ENCODE measurements at regions not wholly inside any gene's neighbourhood (a gene's known extent, or its start where the extent isn't known, plus 50 kb on each side); places are given as distances from the start of the nearest gene placed in this dataset.
"Not testable (repeated sequence)": the region's sequence is repeated elsewhere in the genome, so short reads cannot be mapped to it uniquely, and the experiment has no call there.

DNA sequence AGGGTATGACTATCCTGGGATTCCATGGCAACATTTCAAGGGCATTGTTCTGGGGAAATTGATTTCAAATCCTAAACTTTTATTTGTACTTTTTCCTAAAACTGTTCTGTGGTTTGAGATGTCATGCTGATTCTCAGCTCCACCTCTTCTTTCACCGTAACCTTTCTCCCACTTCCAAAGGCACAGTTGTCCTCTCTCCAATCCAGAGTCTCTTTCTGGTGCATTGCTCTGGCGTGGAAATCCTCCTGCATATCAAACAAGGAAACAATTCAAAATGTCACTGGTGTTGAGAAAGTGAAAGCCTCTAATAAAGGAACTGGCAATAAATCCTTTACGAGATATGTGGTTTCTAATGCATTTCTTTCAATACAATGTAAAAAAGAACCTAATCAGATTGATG lies 155.1 kb upstream of the CDH2 start:
- DNase-seq: no peak

DNA sequence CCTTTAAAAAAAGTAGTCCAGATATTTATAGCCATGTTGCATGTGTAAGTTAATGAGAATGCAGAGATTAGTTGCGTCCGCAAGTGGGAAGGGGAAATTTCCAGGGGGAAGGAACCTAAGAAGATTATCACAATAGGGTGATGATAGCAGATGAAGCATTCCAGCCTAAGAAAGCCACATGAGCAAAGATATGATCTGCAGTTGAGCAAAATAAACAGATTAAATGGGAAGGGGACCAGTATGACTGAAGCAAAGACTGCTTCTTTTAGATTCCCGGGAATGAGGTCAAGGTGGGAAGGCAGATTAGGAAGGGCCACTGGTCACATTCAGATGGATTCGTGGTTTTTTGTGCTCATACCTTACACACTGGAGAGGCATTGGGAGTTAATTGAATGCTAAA lies 154.6 kb upstream of the CDH2 start:
- no peak for DNase-seq

DNA sequence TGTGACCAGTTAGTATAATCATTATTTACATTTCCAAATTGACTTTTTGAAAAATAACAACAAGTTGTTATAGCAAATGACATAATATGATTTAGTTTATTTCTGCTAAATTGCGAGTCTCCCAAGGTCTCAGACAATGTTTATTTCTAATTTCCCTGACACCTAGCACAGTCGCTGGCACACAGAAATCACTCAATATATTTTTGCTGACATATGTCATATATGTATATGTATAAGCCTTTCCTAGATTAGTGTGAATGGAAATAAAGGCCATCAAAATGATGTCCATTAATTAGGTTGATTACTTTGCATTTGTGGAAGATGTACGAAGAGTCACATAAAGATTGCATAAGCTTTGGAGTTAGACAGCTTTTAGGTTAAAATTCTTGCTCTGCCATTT lies 136.7 kb upstream of the CDH2 start:
- no peak for DNase-seq

DNA sequence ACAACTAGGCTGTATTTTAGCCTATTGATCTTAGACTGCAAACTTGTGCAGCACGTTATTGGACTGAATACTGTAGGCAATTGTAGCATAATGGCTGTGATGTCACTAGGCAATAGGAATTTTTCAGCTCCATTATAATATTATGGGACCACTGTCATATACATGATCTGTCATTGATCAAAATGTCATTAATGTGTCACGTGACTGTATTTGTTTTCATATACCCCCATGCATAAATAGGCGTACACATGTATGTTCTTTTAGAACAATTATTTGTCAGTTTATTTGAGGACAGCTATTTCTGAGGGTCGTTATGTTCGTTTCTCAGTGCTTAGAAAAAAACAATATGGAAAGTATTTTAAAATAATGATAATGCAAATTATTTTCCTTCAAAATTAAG lies 111.9 kb upstream of the CDH2 start:
- no peak for DNase-seq

DNA sequence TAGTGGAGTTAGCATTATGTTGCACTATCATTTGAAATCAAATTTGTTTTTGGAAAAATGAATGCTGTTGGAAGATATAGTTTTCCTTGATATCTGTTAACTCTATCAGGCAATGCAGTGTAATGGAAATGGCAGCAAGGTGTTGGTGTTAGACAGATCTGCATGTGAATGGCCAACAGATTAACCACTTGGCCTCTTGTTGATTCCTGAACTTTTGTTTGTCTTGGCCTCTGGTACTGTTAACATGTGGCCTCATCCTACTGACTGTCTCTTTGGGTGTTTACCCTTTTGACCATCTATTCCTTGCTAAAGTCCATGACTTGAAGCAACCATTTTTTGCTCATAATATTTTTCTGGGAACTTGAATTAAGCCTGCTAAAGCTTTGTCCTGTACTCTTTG lies 110.2 kb upstream of the CDH2 start:
- DNase-seq: no peak

DNA sequence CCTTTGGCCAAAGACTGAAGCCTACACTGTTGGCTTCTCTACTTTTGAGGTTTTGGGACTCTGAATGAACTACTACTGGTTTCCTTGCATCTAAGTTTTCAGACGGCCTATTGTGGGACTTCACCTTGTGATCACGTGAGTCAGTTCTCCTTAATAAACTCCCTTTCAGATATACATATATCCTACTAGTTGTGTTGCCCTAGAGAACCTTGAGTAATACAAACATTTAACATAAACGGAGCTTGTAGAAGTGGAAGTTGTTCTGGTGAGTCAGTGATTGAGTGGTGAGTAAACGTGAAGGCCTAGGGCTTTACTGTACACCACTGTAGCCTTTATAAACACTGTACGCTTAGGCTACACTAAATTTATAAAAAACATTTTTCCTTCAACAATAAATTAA lies 107.2 kb upstream of the CDH2 start:
- DNase-seq: peak; percentile 24

DNA sequence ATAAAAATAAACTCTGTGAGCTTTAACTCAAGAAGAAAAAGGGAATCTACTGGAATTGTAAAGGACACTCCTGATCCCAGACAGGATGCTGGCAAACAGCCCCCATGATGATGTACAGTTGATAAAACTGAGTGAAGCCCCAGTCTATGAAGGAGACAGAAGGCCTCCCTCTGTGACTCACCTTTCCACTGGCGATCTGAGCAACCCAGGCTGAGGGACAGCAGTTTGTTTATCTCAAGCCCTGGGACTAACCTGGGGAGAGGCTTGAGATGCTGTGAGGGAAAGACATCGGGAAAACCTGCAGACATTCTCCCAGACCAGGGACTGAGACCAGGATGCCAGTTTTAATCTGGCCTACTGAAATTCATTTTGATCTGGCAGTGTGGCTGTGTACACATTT lies 104.5 kb upstream of the CDH2 start:
- DNase-seq: no peak

DNA sequence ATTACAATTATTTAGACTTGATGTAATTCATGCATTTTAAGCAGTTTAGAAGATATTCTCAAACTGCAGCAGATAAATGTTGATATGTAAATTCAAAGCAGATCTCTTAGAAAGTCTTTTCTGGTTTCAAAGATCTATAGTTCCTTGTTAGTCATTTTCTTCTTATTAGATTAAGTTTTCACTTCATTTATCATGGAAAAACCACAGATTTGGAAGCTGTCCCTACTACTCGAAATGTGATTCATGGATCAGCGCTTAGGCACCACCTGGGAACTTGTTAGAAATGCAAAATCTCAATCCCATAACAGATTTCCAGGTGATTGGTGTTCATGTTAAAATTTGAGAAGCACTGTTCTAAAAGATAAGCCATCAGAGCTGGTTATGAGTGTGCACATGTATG lies 92.8 kb upstream of the CDH2 start:
- peak; percentile 44 for DNase-seq

DNA sequence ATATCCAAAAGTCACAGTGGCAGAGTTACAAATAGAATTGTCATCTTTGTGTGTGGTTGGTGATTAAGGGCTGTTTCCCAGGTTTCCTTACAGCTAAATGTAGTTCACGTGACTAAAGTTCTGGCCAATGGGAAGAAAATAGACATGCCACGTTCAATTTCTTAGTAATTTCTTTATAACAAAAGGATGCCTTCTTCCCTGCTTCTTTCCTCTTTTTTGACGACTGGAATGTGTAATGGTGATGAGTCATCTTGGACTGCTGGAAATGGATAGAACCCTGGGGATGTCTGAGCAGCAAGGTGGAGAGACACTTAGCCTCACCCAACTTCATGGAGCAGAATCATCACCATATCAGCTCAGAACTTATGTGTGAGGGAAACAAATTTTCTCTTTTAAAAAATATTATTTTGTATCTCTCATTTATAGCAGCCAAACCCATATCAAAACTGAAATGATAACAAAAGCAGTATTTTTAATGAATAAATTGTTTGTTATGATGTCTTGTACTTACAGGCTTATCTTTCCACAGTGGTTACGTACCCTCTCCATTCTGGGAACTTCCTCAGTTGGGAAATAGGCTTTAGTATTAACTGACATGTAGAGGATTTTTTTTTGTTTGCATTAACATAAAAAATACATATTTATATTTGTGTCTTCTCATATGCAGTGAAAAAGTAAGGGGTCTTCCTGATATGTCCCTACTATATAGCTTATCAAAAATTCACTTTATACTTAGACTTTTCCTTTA lies 91.1 kb upstream of the CDH2 start:
- DNase-seq: peak; percentile 72

DNA sequence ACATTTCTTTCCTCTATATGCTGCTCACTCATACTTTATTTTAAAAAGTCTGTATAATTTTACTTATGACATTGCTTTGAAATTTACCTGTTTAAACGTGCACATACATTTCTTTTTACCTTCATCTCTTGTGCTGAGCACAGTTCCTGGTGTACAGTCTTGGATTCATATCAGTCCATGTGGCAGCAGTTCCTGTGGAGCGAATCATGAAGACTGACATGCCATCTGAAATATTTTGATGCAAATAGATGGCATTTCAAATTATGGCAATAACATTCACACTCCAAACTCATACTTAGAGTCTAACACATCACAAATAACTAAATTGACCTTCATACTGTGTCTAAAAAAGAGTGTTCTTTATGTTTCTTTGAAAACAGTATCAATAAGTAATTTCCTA lies 90.3 kb upstream of the CDH2 start:
- DNase-seq: peak; percentile 26

DNA sequence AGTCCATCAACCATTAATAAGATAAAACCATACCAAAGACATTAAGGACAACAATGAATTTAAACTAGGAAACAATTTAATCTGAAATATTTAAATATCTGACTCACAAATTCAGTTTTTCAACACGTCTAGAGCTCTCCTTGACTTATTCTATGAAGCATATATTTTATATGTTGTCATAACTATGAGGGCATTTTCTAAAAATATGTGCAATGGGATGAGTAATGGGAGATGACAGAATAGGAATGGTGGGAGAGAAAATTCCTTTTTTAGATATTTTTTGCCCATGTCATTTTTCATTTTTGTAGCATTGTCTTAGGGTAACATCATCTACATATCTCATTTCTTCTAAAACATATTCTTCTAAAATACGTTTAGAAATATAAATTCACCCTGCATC lies 79.2 kb upstream of the CDH2 start:
- peak; percentile 50 for DNase-seq

DNA sequence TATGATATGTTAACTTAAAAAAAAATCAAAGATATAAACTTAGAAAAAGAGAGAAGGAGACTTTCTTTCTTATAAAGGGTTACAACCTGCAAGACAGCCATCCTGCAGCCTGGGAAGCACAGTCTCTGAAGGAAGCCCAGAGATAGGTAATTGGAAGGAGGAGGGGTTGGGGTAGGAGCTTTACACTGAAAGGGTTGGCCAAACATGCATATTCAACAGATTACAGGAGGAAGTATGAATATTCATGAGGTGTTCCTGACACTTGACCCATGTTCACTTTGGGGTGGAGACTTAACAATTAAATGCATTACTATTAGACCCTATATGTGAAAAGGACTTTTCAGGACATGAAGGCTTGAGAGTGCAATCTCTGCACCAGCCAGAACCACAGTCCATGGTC lies 71.7 kb upstream of the CDH2 start:
- DNase-seq: no peak

DNA sequence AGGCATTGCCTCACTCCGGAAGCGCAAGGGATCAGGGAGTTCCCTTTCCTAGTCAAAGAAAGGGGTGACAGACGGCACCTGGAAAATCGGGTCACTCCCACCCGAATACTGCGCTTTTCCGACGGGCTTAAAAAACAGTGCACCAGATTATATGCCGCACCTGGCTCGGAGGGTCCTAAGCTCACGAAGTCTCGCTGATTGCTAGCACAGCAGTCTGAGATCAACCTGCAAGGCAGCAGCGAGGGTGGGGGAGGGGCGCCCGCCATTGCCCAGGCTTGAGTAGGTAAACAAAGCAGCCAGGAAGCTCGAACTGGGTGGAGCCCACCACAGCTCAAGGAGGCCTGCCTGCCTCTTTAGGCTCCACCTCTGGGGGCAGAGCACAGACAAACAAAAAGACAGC lies 63.7 kb upstream of the CDH2 start:
- DNase-seq: not testable (repeated sequence)

DNA sequence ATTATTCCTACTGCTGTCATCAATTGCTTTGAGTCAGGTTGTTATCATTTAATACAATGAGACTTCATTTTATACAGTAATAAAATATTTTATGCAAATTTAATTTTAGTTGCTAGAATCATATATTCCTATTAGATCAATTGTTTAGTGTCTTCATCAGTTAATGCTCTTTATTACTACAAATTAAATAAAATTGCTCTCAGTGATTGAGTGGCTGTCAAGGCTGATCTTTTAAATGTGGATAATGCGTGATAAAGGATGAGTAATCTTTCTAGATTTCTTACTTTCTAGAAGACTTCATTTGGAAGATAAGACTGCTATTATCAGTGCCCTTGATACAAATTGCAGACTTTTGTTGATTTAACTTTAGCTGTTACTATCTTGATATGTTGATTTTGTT lies 59.6 kb upstream of the CDH2 start:
- DNase-seq: no peak
